Subcutaneous abdominal adipose tissue (tissue), 5 donors: ENCODE measurements at regions not wholly inside any gene's neighbourhood (a gene's known extent, or its start where the extent isn't known, plus 50 kb on each side); places are given as distances from the start of the nearest gene placed in this dataset.
"Not testable (repeated sequence)": the region's sequence is repeated elsewhere in the genome, so short reads cannot be mapped to it uniquely, and the experiment has no call there.

ENCODE experiments used
- H3K27ac ChIP-seq: one replicate; pipeline ENCODE4 v1.7.0; 2013; ENCODE audit warnings: low read depth, mild to moderate bottlenecking, inconsistent platforms, low read length, moderate library complexity
- H3K27me3 ChIP-seq, 5 donors: one replicate each; pipeline ENCODE4 v1.7.0; 2013; ENCODE audit warnings: low read length in 5 of 5, inconsistent platforms in 1 of 5; ENCODE audit not compliant: control insufficient read depth in 5 of 5, insufficient read depth in 4 of 5
- H3K36me3 ChIP-seq, 5 donors: one replicate each; pipeline ENCODE4 v1.7.0; 2013; ENCODE audit warnings: low read length in 5 of 5; ENCODE audit not compliant: control insufficient read depth in 5 of 5, insufficient read depth in 5 of 5
- H3K4me1 ChIP-seq, 5 donors: one replicate each; pipeline ENCODE4 v1.7.0; 2013; ENCODE audit warnings: low read length in 5 of 5, mild to moderate bottlenecking in 3 of 5, moderate library complexity in 1 of 5; ENCODE audit not compliant: control insufficient read depth in 5 of 5, insufficient read depth in 5 of 5
- H3K4me3 ChIP-seq, 5 donors: one replicate each; pipeline ENCODE4 v1.7.0; 2013; ENCODE audit warnings: low read length in 5 of 5, low read depth in 1 of 5
- H3K9ac ChIP-seq, 5 donors: one replicate each; pipeline ENCODE4 v1.7.0; 2013; ENCODE audit warnings: low read length in 5 of 5, mild to moderate bottlenecking in 4 of 5, moderate library complexity in 3 of 5
- H3K9me3 ChIP-seq, 5 donors: one replicate each; pipeline ENCODE4 v1.7.0; 2013; ENCODE audit warnings: low read length in 5 of 5; ENCODE audit not compliant: control insufficient read depth in 5 of 5
- donor health status: healthy.
- donor health status: healthy.
- donor health status: healthy.
- donor health status: healthy.
- donor health status: healthy.

DNA sequence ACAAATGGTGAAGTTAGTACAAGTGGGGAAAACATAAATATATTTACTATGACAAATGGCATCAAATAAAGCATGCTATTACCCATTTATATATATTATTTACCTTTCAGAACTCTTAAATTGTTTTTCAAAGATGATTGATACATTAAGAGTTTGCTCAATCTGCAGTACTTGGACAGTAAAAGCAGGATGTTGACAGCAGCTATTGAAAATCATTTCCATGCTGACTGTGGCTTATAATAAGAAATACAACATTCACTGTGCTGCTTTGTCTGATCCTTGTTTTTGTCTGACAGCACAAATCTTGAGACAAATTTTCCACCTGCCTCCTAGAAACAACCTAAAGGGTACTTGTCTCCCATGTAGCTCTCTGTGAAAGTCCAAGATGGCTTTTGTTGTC, 134.1 kb upstream of the FAT1 start:
- no peak overlapping the region for H3K9ac ChIP-seq
- peaks cover 0 to 11% (median 0%) of the 10 kb centered on the region in 5 donors for H3K4me1 ChIP-seq
- no peaks in the 10 kb centered on the region for H3K9me3 ChIP-seq
- no peaks in the 10 kb centered on the region for H3K27me3 ChIP-seq
- no peak overlapping the region for H3K4me3 ChIP-seq
- H3K36me3 ChIP-seq: no peaks in the 10 kb centered on the region
- H3K27ac ChIP-seq: no peak overlapping the region

GRCh38 chr4:186858355-186858754, 134.7 kb upstream of the FAT1 start:
- Histone ChIP-seq H3K9me3 (no peaks in the 10 kb centered on the region), H3K36me3 (no peaks in the 10 kb centered on the region), H3K27ac (no peak overlapping the region), H3K27me3 (no peaks in the 10 kb centered on the region), H3K4me1 (peaks cover 0 to 11% (median 0%) of the 10 kb centered on the region in 5 donors), H3K4me3 (no peak overlapping the region), H3K9ac (no peak overlapping the region)

DNA sequence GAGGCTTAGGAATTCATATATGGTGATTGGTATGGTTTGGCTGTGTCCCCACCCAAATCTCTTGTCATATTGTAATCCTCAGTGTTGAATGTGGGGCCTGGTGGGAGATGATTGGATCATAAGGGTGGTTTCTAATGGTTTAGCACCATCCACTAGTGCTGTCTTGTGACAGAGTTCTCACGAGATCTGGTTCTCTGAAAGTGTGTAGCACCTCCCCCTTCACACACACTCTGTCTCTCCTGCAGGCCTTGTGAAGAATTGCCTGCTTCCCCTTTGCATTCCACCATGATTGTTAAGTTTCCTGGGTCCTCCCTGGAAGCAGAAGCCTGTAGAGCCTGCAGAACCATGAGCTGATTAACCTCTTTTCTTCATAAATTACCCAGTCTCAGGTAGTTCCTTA, 135.8 kb upstream of the FAT1 start:
- Histone ChIP-seq H3K36me3 (no peaks in the 10 kb centered on the region), H3K4me1 (peaks cover 0 to 11% (median 0%) of the 10 kb centered on the region in 5 donors), H3K4me3 (no peak overlapping the region), H3K9me3 (no peaks in the 10 kb centered on the region), H3K9ac (no peak overlapping the region), H3K27ac (no peak overlapping the region), H3K27me3 (no peaks in the 10 kb centered on the region)

- Histone ChIP-seq H3K36me3 (no peaks in the 10 kb centered on the region), H3K9me3 (peaks cover 0 to 3% (median 0%) of the 10 kb centered on the region in 5 donors), H3K4me1 (peaks cover 0 to 6% (median 0%) of the 10 kb centered on the region in 5 donors), H3K27me3 (no peaks in the 10 kb centered on the region), H3K27ac (no peak overlapping the region), H3K9ac (no peak overlapping the region), H3K4me3 (no peak overlapping the region)
These were observed 137.7 kb upstream of the FAT1 start for GRCh38 chr4:186861317-186861716.

DNA sequence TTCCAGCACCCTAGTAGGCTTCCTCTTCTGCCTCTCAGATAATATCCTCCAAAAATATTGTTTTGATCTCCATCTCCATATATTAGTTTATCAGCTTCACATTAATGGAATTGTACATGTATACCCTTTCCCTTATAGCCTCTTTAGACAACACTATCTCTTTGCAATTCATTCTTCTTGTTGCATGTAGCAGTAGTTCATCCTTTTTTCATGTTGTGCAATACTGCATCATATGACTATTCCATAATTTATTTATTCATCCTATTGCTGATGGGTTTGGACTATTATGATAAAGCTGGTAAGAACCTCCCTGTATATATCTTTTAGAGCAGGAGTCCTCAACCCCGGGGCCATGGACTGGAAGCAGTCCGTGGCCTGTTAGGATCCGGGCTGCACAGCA, 148.2 kb upstream of the FAT1 start:
- Histone ChIP-seq H3K27me3 (no peaks in the 10 kb centered on the region), H3K4me1 (no peaks in the 10 kb centered on the region), H3K9me3 (peaks cover 0 to 3% (median 0%) of the 10 kb centered on the region in 5 donors), H3K9ac (no peak overlapping the region), H3K4me3 (no peak overlapping the region), H3K27ac (no peak overlapping the region), H3K36me3 (no peaks in the 10 kb centered on the region)

DNA sequence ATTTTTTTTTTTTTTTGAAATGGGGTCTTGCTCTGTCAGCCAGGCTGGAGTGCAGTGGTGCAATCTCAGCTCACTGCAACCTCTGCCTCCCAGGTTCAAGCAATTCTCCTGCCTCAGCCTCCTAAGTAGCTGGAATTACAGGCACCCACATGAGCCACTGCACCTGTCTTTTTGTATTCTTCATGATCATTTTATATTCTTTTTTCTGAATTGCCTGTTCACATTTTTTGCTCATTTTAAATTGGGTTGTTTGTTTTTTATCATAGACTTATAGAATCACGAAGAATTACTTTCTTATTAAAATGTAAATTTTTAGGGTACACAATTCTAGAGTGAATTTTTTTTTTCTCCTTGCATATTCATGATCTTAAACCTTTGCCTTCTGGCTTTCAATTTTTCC, 149.4 kb upstream of the FAT1 start:
- not testable (repeated sequence) for H3K36me3 ChIP-seq, H3K4me3 ChIP-seq, H3K9ac ChIP-seq, H3K27ac ChIP-seq, H3K27me3 ChIP-seq, H3K4me1 ChIP-seq, H3K9me3 ChIP-seq

DNA sequence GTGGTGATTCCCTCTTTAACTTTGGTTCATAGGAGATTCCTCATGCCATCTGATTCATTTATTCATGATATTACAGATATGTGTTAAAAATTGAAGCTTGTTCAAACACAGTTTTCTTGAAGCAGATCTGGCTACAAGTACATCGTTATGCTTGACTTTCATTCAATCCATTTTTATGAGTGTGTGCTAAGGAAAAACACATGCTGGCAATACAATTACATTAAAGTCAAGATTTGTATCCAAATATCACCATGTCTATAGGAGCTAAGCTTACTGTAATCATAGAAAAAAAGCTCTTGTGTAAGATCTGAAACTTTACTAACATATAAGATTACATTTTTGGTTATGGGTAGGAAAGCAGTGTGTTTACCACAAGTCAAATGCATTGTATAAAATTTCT, 151.8 kb upstream of the FAT1 start:
- Histone ChIP-seq H3K4me1 (no peaks in the 10 kb centered on the region), H3K27me3 (no peaks in the 10 kb centered on the region), H3K4me3 (no peak overlapping the region), H3K9ac (no peak overlapping the region), H3K27ac (no peak overlapping the region), H3K9me3 (peaks cover 0 to 3% (median 0%) of the 10 kb centered on the region in 5 donors), H3K36me3 (no peaks in the 10 kb centered on the region)

DNA sequence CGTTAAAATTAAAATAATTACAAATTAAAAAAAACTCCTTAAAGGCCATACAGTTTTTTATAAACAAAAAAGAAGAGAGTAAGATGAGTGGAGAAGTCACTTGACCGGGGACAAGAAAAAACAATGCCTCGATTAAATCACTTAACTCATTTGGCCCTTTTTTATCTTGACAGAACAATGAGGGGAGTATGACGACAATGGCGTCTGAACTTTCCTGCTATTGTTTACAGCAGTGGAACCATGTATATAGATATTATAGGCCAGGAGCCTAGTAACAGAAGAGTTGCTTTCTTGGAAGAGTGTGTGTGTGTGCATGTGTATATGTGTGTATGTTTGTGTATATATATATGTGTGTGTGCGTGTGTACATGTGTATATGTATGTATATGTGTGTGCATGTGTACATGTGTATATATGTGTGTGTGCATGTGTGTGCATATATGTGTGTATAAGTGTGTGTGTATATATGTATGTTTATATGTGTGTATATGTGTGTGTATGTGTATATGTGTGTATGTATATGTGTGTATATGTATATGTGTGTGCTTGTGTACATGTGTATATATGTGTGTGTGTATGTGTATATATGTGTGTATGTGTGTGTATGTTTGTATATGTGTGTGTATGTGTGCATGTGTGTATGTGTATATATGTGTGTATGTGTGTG, 153.4 kb upstream of the FAT1 start:
- Histone ChIP-seq H3K27ac (no peak overlapping the region), H3K9me3 (peaks cover 0 to 3% (median 0%) of the 10 kb centered on the region in 5 donors), H3K4me1 (no peaks in the 10 kb centered on the region), H3K9ac (no peak overlapping the region), H3K36me3 (no peaks in the 10 kb centered on the region), H3K27me3 (no peaks in the 10 kb centered on the region), H3K4me3 (no peak overlapping the region)

GRCh38 chr4:186878203-186878776, 154.6 kb upstream of the FAT1 start:
- H3K36me3 ChIP-seq: no peaks in the 10 kb centered on the region

DNA sequence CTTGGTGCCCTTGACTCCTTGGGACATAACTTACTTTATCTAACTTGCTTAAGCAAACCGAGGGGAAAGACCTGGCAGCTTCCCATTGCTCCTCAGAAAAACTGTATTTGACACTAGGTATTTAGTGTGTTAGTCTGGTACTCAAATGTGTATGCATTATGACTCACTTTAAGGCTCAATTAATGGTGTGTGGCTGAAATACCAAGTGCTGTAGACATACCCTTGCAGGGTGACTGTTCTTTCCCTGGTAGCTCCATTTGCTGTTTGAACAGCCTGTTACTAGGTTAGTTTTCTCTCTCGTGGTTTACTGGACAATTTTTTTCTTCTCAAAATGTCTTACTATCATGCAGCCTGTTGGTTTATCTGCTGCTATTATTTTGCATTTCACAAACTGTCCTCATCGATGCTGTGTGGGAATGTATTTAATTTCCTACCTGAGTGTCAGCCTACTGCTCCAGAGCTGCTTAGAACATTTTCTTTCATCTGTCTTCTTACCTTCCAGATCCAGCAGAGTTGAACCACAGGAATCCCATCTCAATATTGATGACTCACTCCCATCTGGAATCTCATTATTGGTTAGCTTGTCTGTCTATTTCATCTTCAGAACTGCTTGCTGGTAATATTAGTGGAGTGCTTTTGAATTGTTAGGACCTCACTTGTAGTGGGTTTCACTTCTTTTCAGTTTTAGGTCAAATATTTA, 158.0 kb upstream of the FAT1 start:
- no peaks in the 10 kb centered on the region for H3K4me1 ChIP-seq
- H3K4me3 ChIP-seq: no peak overlapping the region
- H3K36me3 ChIP-seq: no peaks in the 10 kb centered on the region
- no peak overlapping the region for H3K27ac ChIP-seq
- H3K27me3 ChIP-seq: no peaks in the 10 kb centered on the region
- H3K9ac ChIP-seq: no peak overlapping the region
- H3K9me3 ChIP-seq: peaks cover 0 to 3% (median 0%) of the 10 kb centered on the region in 5 donors

More at GRCh38 chr4:186878203-186878776, 154.6 kb upstream of the FAT1 start:
- Histone ChIP-seq H3K9ac (no peak overlapping the region), H3K9me3 (peaks cover 0 to 3% (median 0%) of the 10 kb centered on the region in 5 donors), H3K4me3 (no peak overlapping the region), H3K27me3 (no peaks in the 10 kb centered on the region), H3K27ac (no peak overlapping the region), H3K4me1 (no peaks in the 10 kb centered on the region)
